ENCODE measurements at regions not wholly inside any gene's neighbourhood (a gene's known extent, or its start where the extent isn't known, plus 50 kb on each side); places are given as distances from the start of the nearest gene placed in this dataset.

GRCh38 chr1:228911225-228912210 lies 176.2 kb downstream of the RHOU start:
- no peak overlapping the region for H3K27ac ChIP-seq
- H3K9me3 ChIP-seq, result peaks cover 0 to 7% (median 0%) of the 10 kb centered on the region in 3 donors
- H3K27me3 ChIP-seq, result no peaks in the 10 kb centered on the region
- H3K4me3 ChIP-seq, result no peak overlapping the region
- no peak for DNase-seq
- no peaks in the 10 kb centered on the region for H3K36me3 ChIP-seq
- no peaks in the 10 kb centered on the region for H3K4me1 ChIP-seq
- TF ChIP-seq CTCF (IDR thresholded peaks at IDR 0.05), result no peak
- intact Hi-C loops (cut with DNase I; ENCODE audit: low total_unique reads), result no loop called here

GRCh38 chr1:228913626-228914414 lies 178.5 kb downstream of the RHOU start:
- Histone ChIP-seq H3K4me3 (no peak overlapping the region), H3K4me1 (no peaks in the 10 kb centered on the region), H3K9me3 (no peaks in the 10 kb centered on the region), H3K36me3 (no peaks in the 10 kb centered on the region), H3K27me3 (no peaks in the 10 kb centered on the region), H3K27ac (no peak overlapping the region)
- intact Hi-C loops (cut with DNase I; ENCODE audit: low total_unique reads), result no loop called here
- no peak for TF ChIP-seq CTCF (IDR thresholded peaks at IDR 0.05)
- DNase-seq, result no peak

- H3K4me3 ChIP-seq, result no peak overlapping the region
- H3K4me1 ChIP-seq, result no peaks in the 10 kb centered on the region
- no peak overlapping the region for H3K27ac ChIP-seq
- DNase-seq, result no peak
- H3K36me3 ChIP-seq, result no peaks in the 10 kb centered on the region
- H3K27me3 ChIP-seq, result no peaks in the 10 kb centered on the region
- no peak for TF ChIP-seq CTCF (IDR thresholded peaks at IDR 0.05)
- intact Hi-C loops (cut with DNase I; ENCODE audit: low total_unique reads), result no loop called here
- no peaks in the 10 kb centered on the region for H3K9me3 ChIP-seq
Measured at GRCh38 chr1:228914700-228915099, 179.4 kb downstream of the RHOU start.

- Histone ChIP-seq H3K4me1 (peaks cover 0 to 16% (median 12%) of the 10 kb centered on the region in 4 donors), H3K9me3 (no peaks in the 10 kb centered on the region), H3K4me3 (no peak overlapping the region), H3K36me3 (no peaks in the 10 kb centered on the region), H3K27me3 (no peaks in the 10 kb centered on the region), H3K27ac (no peak overlapping the region)
- no peak for TF ChIP-seq CTCF (IDR thresholded peaks at IDR 0.05)
- intact Hi-C loops (cut with DNase I; ENCODE audit: low total_unique reads), result no loop called here
- no peak for DNase-seq
Measured at GRCh38 chr1:228917342-228917741, 182.1 kb downstream of the RHOU start.

- H3K4me3 ChIP-seq, result no peak overlapping the region
- H3K9me3 ChIP-seq, result no peaks in the 10 kb centered on the region
- H3K27me3 ChIP-seq, result no peaks in the 10 kb centered on the region
- no peaks in the 10 kb centered on the region for H3K36me3 ChIP-seq
- no peak for DNase-seq
- no peak for TF ChIP-seq CTCF (IDR thresholded peaks at IDR 0.05)
- no peak overlapping the region for H3K27ac ChIP-seq
- H3K4me1 ChIP-seq, result peaks cover 0 to 16% (median 12%) of the 10 kb centered on the region in 4 donors
- intact Hi-C loops (cut with DNase I; ENCODE audit: low total_unique reads), result no loop called here
Measured at GRCh38 chr1:228917755-228918154, 182.5 kb downstream of the RHOU start.

All from tibial artery (tissue), 4 donors.